OCI-LY1 (cell line): ENCODE measurements at regions not wholly inside any gene's neighbourhood (a gene's known extent, or its start where the extent isn't known, plus 50 kb on each side); places are given as distances from the start of the nearest gene placed in this dataset.

Source experiments
- H2AFZ ChIP-seq: fragments of 200-600 bp; sonication (generic), shearing (Covaris generic); 2 replicates; pipeline ENCODE4 v1.6.0; 2014; ENCODE audit warnings: antibody characterized with exemption, mild to moderate bottlenecking, low read length
- H3F3A ChIP-seq: fragments of 200-600 bp; sonication (generic), shearing (Covaris generic); 2 replicates; pipeline ENCODE4 v1.6.0; 2014; ENCODE audit warnings: mild to moderate bottlenecking, antibody characterized with exemption, low read length, moderate library complexity; ENCODE audit not compliant: insufficient read depth
- H3K27ac ChIP-seq: fragments of 200-600 bp; sonication (generic); 2 replicates; pipeline ENCODE4 v1.5.1; 2014; ENCODE audit warnings: low read length, mixed run types, mild to moderate bottlenecking, low read depth; ENCODE audit not compliant: poor library complexity, severe bottlenecking
- H3K27me3 ChIP-seq: fragments of 200-600 bp; sonication (generic); 2 replicates; pipeline ENCODE4 v1.6.0; 2014; ENCODE audit warnings: antibody characterized with exemption, mild to moderate bottlenecking, low read length, moderate library complexity; ENCODE audit not compliant: insufficient read depth
- H3K36me3 ChIP-seq: fragments of 200-600 bp; sonication (generic); 2 replicates; pipeline ENCODE4 v1.6.1; 2014; ENCODE audit warnings: mild to moderate bottlenecking, antibody characterized with exemption, low read length, moderate library complexity, mixed read lengths; ENCODE audit not compliant: insufficient read depth
- H3K4me1 ChIP-seq: fragments of 200-600 bp; sonication (generic); 2 replicates; pipeline ENCODE4 v1.5.1; 2014; ENCODE audit warnings: mild to moderate bottlenecking, low read length, moderate library complexity; ENCODE audit not compliant: insufficient read depth, severe bottlenecking
- H3K4me2 ChIP-seq: fragments of 200-600 bp; sonication (generic), shearing (Covaris generic); 2 replicates; pipeline ENCODE4 v1.6.1; 2014; ENCODE audit warnings: low read length
- H3K4me3 ChIP-seq: fragments of 200-600 bp; sonication (generic); 2 replicates; pipeline ENCODE4 v1.5.1; 2014; ENCODE audit warnings: low read length, low read depth, mild to moderate bottlenecking, mixed read lengths; ENCODE audit not compliant: poor library complexity, severe bottlenecking
- H3K79me2 ChIP-seq: fragments of 200-600 bp; shearing (Covaris generic); 2 replicates; pipeline ENCODE4 v1.6.1; 2016; ENCODE audit warnings: mixed run types, low read length, mixed read lengths; ENCODE audit not compliant: insufficient read depth
- H3K9ac ChIP-seq: fragments of 200-600 bp; sonication (generic), shearing (Covaris generic); 2 replicates; pipeline ENCODE4 v1.6.1; 2014; ENCODE audit warnings: mild to moderate bottlenecking, low read length, mixed read lengths
- H3K9me2 ChIP-seq: fragments of 200-600 bp; sonication (generic), shearing (Covaris generic); 2 replicates; pipeline ENCODE4 v1.6.1; 2014; ENCODE audit warnings: low read depth, mild to moderate bottlenecking, low read length, mixed read lengths
- H3K9me3 ChIP-seq: fragments of 200-600 bp; shearing (Covaris generic); 2 replicates; pipeline ENCODE4 v1.6.1; 2014; ENCODE audit warnings: low read length, mixed read lengths
- H4K20me1 ChIP-seq: fragments of 200-600 bp; sonication (generic), shearing (Covaris generic); 2 replicates; pipeline ENCODE4 v1.6.0; 2016; ENCODE audit warnings: mild to moderate bottlenecking, low read length; ENCODE audit not compliant: insufficient read depth
- CTCF ChIP-seq: fragments of 200-600 bp; sonication (generic), shearing (Covaris generic); IDR thresholded peaks from 2 replicates; pipeline ENCODE4 v1.5.1; 2017; ENCODE audit warnings: mild to moderate bottlenecking, antibody characterized with exemption, low read length, moderate library complexity, mixed read lengths
- EZH2 ChIP-seq: fragments of 200-600 bp; sonication (generic), shearing (Covaris generic); IDR thresholded peaks from 2 replicates; pipeline ENCODE4 v1.8.0; 2017; ENCODE audit warnings: borderline replicate concordance, mixed run types, mild to moderate bottlenecking, antibody characterized with exemption, low read length, moderate library complexity, mixed read lengths

- Histone ChIP-seq H3K36me3 (no peaks in the 10 kb centered on the region), H3K4me2 (no peak overlapping the region), H4K20me1 (no peaks in the 10 kb centered on the region), H3K4me3 (no peak overlapping the region), H3F3A (no peaks in the 10 kb centered on the region), H2AFZ (no peak overlapping the region), H3K4me1 (no peaks in the 10 kb centered on the region), H3K9me3 (no peaks in the 10 kb centered on the region), H3K27ac (no peak overlapping the region), H3K27me3 (no peaks in the 10 kb centered on the region), H3K9me2 (no peaks in the 10 kb centered on the region), H3K9ac (no peak overlapping the region), H3K79me2 (no peaks in the 10 kb centered on the region)
- no peak for TF ChIP-seq EZH2
Observed at GRCh38 chr3:6444888-6445658, 415.8 kb upstream of the GRM7 start.

GRCh38 chr3:6447166-6447801, 413.6 kb upstream of the GRM7 start:
- no peaks in the 10 kb centered on the region for H3K27me3 ChIP-seq
- no peaks in the 10 kb centered on the region for H3F3A ChIP-seq
- H3K4me3 ChIP-seq = no peak overlapping the region
- H3K36me3 ChIP-seq = no peaks in the 10 kb centered on the region
- no peaks in the 10 kb centered on the region for H3K9me2 ChIP-seq
- H3K79me2 ChIP-seq = no peaks in the 10 kb centered on the region
- H2AFZ ChIP-seq = no peak overlapping the region
- no peak overlapping the region for H3K27ac ChIP-seq
- H3K9ac ChIP-seq = no peak overlapping the region
- H3K9me3 ChIP-seq = no peaks in the 10 kb centered on the region
- TF ChIP-seq CTCF (no peak), EZH2 (no peak)
- H4K20me1 ChIP-seq = no peaks in the 10 kb centered on the region
- no peak overlapping the region for H3K4me2 ChIP-seq
- no peaks in the 10 kb centered on the region for H3K4me1 ChIP-seq

- no peaks in the 10 kb centered on the region for H3K9me3 ChIP-seq
- TF ChIP-seq EZH2 (no peak), CTCF (no peak)
- no peaks in the 10 kb centered on the region for H3K79me2 ChIP-seq
- H3K36me3 ChIP-seq = no peaks in the 10 kb centered on the region
- H3K9me2 ChIP-seq = no peaks in the 10 kb centered on the region
- no peaks in the 10 kb centered on the region for H3K4me1 ChIP-seq
- H3F3A ChIP-seq = no peaks in the 10 kb centered on the region
- H3K9ac ChIP-seq = no peak overlapping the region
- H4K20me1 ChIP-seq = no peaks in the 10 kb centered on the region
- H3K4me2 ChIP-seq = no peak overlapping the region
- H3K4me3 ChIP-seq = no peak overlapping the region
- H2AFZ ChIP-seq = no peak overlapping the region
- no peak overlapping the region for H3K27ac ChIP-seq
- no peaks in the 10 kb centered on the region for H3K27me3 ChIP-seq
Observed at GRCh38 chr3:6448011-6448410, 412.9 kb upstream of the GRM7 start.
